Mammary epithelial cell (primary cell): ENCODE measurements at regions not wholly inside any gene's neighbourhood (a gene's known extent, or its start where the extent isn't known, plus 50 kb on each side); places are given as distances from the start of the nearest gene placed in this dataset.

Experiments used
- EZH2 ChIP-seq: IDR thresholded peaks from 2 replicates; pipeline ENCODE4 v1.6.1; 2012; ENCODE audit warnings: low read length, inconsistent platforms, borderline replicate concordance
- TF ChIP-seq, protein P1 (sequence below), 2 donors: IDR thresholded peaks in 1 of 2; conservative IDR thresholded peaks in 1 of 2; 2 replicates each; pipeline ENCODE4 v1.5.1; 2011 to 2012; ENCODE audit warnings: inconsistent platforms in 2 of 2, low read length in 2 of 2, mild to moderate bottlenecking in 2 of 2, control low read depth in 1 of 2, low read depth in 1 of 2; ENCODE audit not compliant: insufficient read depth in 1 of 2; ENCODE audit errors: extremely low read depth in 1 of 2

DNA sequence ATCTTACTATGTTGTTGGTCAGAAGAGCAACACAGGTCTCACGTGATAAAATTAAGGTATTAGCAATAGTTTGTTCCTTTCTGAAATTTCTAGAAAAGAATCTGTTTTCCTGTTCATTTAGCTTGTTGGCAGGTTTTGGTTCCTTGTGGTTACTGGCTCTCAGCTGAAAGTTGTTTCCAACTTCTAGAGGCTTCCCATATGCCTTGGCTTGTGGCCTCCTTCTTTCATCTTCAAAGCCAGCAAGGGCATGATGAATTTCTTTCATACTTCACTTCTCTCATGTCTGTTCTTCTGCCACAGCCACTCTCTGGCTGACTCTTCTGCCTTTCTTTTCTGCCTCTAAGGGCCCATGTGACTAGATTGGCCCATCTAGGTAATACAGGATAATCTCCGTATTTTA, 193.7 kb downstream of the TRIB2 start:
- TF ChIP-seq, protein P1, sequence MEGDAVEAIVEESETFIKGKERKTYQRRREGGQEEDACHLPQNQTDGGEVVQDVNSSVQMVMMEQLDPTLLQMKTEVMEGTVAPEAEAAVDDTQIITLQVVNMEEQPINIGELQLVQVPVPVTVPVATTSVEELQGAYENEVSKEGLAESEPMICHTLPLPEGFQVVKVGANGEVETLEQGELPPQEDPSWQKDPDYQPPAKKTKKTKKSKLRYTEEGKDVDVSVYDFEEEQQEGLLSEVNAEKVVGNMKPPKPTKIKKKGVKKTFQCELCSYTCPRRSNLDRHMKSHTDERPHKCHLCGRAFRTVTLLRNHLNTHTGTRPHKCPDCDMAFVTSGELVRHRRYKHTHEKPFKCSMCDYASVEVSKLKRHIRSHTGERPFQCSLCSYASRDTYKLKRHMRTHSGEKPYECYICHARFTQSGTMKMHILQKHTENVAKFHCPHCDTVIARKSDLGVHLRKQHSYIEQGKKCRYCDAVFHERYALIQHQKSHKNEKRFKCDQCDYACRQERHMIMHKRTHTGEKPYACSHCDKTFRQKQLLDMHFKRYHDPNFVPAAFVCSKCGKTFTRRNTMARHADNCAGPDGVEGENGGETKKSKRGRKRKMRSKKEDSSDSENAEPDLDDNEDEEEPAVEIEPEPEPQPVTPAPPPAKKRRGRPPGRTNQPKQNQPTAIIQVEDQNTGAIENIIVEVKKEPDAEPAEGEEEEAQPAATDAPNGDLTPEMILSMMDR (conservative IDR thresholded peaks at IDR 0.05 in 1 of 2, IDR thresholded peaks at IDR 0.05 in 1 of 2; ENCODE audit: extremely low read depth in 1 of 2, insufficient read depth in 1 of 2, low read depth in 1 of 2, low read length in 2 of 2): no peak
- no peak for TF ChIP-seq EZH2
